ENCODE measurements at regions not wholly inside any gene's neighbourhood (a gene's known extent, or its start where the extent isn't known, plus 50 kb on each side); places are given as distances from the start of the nearest gene placed in this dataset.

GRCh38 chr2:207475546-207475945, 54.2 kb upstream of the CREB1 start:
- no peak for DNase-seq (ENCODE audit: low read depth in 3 of 3, low spot score in 1 of 3)

GRCh38 chr2:207477896-207478295, 51.9 kb upstream of the CREB1 start:
- no peak for DNase-seq (ENCODE audit: low read depth in 3 of 3, low spot score in 1 of 3)

GRCh38 chr2:207478572-207478971, 51.2 kb upstream of the CREB1 start:
- DNase-seq (ENCODE audit: low read depth in 3 of 3, low spot score in 1 of 3), result no peak

GRCh38 chr2:207479198-207479785, 50.5 kb upstream of the CREB1 start:
- no peak for DNase-seq (ENCODE audit: low read depth in 3 of 3, low spot score in 1 of 3)

All from stimulated activated CD4-positive, alpha-beta T cell treated with anti-CD3 and anti-CD28 coated beads, TNF-alpha, amount 100 ng/mL, for 1 hour (primary cell).